Esophagus squamous epithelium (tissue), 5 donors: ENCODE measurements at regions not wholly inside any gene's neighbourhood (a gene's known extent, or its start where the extent isn't known, plus 50 kb on each side); places are given as distances from the start of the nearest gene placed in this dataset.
"Not testable (repeated sequence)": the region's sequence is repeated elsewhere in the genome, so short reads cannot be mapped to it uniquely, and the experiment has no call there.

Source experiments
- DNase-seq: peaks from one replicate; lab custom pipeline; 2025; lab: John Stamatoyannopoulos, UW
- H3K27ac ChIP-seq, 4 donors: fragments of 200-600 bp; sonication (generic); one replicate each; pipeline ENCODE4 v1.5.1; 2016 to 2019; ENCODE audit warnings: mild to moderate bottlenecking in 1 of 4
- H3K27me3 ChIP-seq, 4 donors: fragments of 200-600 bp; sonication (generic); 1 replicate in 3 of 4; 2 replicates in 1 of 4; pipeline versions ENCODE4 v1.5.1 to v1.6.0; 2017 to 2021; ENCODE audit warnings: antibody characterized with exemption in 1 of 4
- H3K36me3 ChIP-seq, 3 donors: fragments of 200-600 bp; sonication (generic); one replicate each; pipeline ENCODE4 v1.5.1; 2016 to 2019
- H3K4me1 ChIP-seq, 3 donors: fragments of 200-600 bp; sonication (generic); one replicate each; pipeline ENCODE4 v1.5.1; 2017 to 2019
- H3K4me3 ChIP-seq, 4 donors: fragments of 200-600 bp; sonication (generic); 1 replicate in 3 of 4; 2 replicates in 1 of 4; pipeline ENCODE4 v1.5.1; 2016 to 2019; ENCODE audit warnings: mild to moderate bottlenecking in 2 of 4, moderate library complexity in 1 of 4
- H3K9me3 ChIP-seq, 3 donors: fragments of 200-600 bp; sonication (generic); one replicate each; pipeline ENCODE4 v1.5.1; 2016 to 2019
- POLR2A ChIP-seq, 4 donors: fragments of 450-650 bp; IDR thresholded peaks; one replicate each; pipeline ENCODE4 v1.6.1; 2017; ENCODE audit warnings: antibody characterized with exemption in 4 of 4, mild to moderate bottlenecking in 4 of 4, moderate library complexity in 3 of 4
- WGBS, 2 donors: methylation state at CpG; one replicate each; pipeline ENCODE4 v1.1.5; 2018; 5-methylcytosine and 5-hydroxymethylcytosine counted together
- intact Hi-C: fragments of 100-400 bp; cut with DNase I; formaldehyde crosslinking; loops from one replicate; pipeline ENCODE4 v1.15.0; 2022
- TF ChIP-seq, protein P1 (sequence below), 6 experiments: fragments of 450-650 bp in 4 of 6; fragments of 200-600 bp in 2 of 6; sonication (generic) in 2 of 6; IDR thresholded peaks; one replicate each; pipeline ENCODE4 v1.5.1; 2016 to 2019; ENCODE audit warnings: antibody characterized with exemption in 6 of 6, mild to moderate bottlenecking in 4 of 6, moderate library complexity in 4 of 6
- donor health status: DM: yes; HTN: yes; CAD: no.

DNA sequence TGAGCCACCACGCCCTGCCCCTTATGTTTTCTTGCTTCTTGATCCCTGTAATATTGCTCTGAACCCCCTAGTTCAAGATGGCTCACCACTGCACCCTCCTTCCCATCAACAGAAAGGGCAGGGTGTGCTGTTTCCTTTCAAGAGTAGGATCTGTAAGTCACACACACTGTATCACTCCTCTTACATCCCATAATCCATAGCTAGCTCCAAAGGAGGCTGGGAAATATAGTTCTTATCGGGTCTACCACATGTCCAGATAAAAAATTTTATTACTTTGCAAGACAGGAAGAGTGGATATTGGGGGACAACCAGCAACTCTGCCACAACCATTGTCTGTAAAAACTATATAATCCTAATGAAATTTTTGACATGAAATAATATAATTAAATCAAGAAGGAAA lies 79.6 kb downstream of the C9orf50 start:
- TF ChIP-seq POLR2A (IDR thresholded peaks at IDR 0.05) = no peak
- TF ChIP-seq, protein P1, sequence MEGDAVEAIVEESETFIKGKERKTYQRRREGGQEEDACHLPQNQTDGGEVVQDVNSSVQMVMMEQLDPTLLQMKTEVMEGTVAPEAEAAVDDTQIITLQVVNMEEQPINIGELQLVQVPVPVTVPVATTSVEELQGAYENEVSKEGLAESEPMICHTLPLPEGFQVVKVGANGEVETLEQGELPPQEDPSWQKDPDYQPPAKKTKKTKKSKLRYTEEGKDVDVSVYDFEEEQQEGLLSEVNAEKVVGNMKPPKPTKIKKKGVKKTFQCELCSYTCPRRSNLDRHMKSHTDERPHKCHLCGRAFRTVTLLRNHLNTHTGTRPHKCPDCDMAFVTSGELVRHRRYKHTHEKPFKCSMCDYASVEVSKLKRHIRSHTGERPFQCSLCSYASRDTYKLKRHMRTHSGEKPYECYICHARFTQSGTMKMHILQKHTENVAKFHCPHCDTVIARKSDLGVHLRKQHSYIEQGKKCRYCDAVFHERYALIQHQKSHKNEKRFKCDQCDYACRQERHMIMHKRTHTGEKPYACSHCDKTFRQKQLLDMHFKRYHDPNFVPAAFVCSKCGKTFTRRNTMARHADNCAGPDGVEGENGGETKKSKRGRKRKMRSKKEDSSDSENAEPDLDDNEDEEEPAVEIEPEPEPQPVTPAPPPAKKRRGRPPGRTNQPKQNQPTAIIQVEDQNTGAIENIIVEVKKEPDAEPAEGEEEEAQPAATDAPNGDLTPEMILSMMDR (IDR thresholded peaks at IDR 0.05) = no peak
- 78 to 79% methylated on average over 2 of the region's 2 CpGs for WGBS, 2 donors
- no peaks in the 10 kb centered on the region for H3K27me3 ChIP-seq
- no peak overlapping the region for H3K4me3 ChIP-seq
- intact Hi-C loops = no loop called here
- no peaks in the 10 kb centered on the region for H3K36me3 ChIP-seq
- peaks cover 0 to 5% (median 0%) of the 10 kb centered on the region in 3 donors for H3K9me3 ChIP-seq
- DNase-seq = no peak
- H3K4me1 ChIP-seq = no peaks in the 10 kb centered on the region
- H3K27ac ChIP-seq = no peak overlapping the region

DNA sequence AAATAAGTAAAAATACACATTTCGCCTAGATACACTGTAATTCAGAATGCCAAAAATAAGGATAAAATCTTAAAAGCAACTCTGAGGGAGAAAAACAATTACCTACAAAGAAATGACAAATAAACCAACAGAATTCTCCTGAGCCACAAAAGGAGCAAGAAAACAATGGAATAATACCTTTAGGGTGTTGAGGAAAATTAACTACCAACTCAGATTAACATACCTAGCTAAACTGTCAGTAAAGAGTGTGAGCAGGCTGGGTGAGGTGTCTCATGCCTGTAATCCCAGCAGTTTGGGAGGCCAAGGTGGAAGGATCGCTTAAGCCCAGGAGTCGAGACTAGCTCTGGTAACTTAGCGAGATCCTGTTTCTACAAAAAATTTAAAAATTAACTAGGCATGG lies 81.5 kb downstream of the C9orf50 start:
- no peak for DNase-seq
- no peaks in the 10 kb centered on the region for H3K27me3 ChIP-seq
- H3K4me3 ChIP-seq = no peak overlapping the region
- no peaks in the 10 kb centered on the region for H3K4me1 ChIP-seq
- WGBS, 2 donors = 89 to 97% methylated on average over 4 of the region's 4 CpGs
- H3K27ac ChIP-seq = no peak overlapping the region
- intact Hi-C loops = no loop called here
- no peaks in the 10 kb centered on the region for H3K36me3 ChIP-seq
- no peak for TF ChIP-seq POLR2A (IDR thresholded peaks at IDR 0.05)
- TF ChIP-seq, protein P1 (IDR thresholded peaks at IDR 0.05) = no peak
- peaks cover 0 to 5% (median 0%) of the 10 kb centered on the region in 3 donors for H3K9me3 ChIP-seq

DNA sequence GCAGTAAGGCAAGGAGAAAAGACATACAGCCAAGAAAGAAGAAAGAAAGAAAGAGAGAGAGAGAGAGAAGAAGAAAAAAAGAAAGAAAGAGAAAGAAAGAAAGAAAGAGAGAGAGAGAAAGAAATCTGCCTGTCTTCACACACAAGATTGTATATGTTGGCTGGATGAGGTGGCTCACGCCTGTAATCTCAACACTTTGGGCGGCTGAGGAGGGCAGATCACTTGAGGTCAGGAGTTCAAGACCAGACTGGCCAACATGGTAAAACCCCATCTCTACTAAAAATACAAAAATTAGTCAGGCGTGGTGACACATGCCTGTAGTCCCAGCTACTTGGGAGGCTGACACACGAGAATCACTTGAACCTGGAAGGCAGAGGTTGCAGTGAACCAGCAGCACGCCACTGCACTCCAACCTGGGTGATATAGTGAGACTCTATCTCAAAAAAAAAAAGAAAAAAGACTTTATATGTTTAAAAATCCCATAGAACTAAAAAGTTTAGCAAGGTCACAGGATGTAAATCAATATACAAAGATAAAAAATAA lies 89.0 kb downstream of the C9orf50 start:
- H3K36me3 ChIP-seq, DNase-seq, H3K27ac ChIP-seq, H3K9me3 ChIP-seq, H3K4me1 ChIP-seq, intact Hi-C loops, H3K27me3 ChIP-seq, H3K4me3 ChIP-seq: not testable (repeated sequence)
- WGBS, 2 donors = 69 to 73% methylated on average over 5 of the region's 5 CpGs

DNA sequence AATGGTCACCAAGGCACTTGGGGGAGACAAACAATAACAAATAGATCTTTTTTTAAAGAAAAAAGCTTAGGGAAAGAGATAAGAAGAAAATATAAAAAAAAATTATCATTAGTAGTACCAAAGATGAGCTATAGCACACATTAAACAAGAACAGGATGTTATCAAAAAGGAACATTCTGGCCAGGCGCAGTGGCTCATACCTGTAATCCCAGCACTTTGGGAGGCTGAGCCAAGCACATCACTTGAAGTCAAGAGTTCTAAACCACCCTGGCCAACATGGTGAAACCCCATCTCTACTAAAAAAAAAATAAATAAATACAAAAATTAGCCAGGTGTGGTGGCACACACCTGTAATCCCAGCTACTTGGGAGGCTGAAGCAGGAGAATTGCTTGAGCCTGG lies 92.9 kb downstream of the C9orf50 start:
- H3K9me3 ChIP-seq, H3K27ac ChIP-seq, H3K4me3 ChIP-seq, intact Hi-C loops, H3K27me3 ChIP-seq, DNase-seq, H3K4me1 ChIP-seq, H3K36me3 ChIP-seq: not testable (repeated sequence)
- 93 to 95% methylated on average over 1 of the region's 1 CpG for WGBS, 2 donors

DNA sequence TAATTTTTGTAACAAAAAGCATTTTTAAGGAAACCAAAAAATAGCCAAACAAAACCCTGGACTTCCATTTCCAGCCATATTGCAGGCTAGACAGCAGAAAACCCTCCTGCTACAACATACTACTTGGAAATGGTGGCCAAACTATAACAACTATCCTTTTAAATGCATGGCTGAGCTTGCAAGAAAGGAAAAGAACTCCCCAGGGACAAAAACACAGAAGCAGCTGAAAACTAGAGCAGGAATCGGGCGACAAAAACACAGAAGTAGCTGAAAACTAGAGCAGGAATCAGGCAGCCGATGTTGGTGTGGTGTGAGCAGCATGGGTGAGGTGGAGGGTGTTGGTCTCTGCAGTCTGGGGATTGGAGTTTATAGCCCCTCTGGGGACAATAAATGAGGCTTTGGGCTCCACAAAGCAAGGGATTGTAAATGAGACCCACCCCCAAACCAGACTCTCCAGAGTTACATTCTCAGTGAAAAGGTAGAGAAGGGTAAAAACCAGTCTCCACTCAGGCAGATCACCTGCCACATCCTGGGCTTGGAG lies 95.2 kb downstream of the C9orf50 start:
- Histone ChIP-seq H3K4me3 (no peak overlapping the region), H3K36me3 (no peaks in the 10 kb centered on the region), H3K27me3 (no peaks in the 10 kb centered on the region), H3K27ac (no peak overlapping the region), H3K4me1 (no peaks in the 10 kb centered on the region), H3K9me3 (no peaks in the 10 kb centered on the region)
- intact Hi-C loops = no loop called here
- WGBS, 2 donors = 91 to 95% methylated on average over 3 of the region's 3 CpGs
- DNase-seq = no peak
- no peak for TF ChIP-seq POLR2A (IDR thresholded peaks at IDR 0.05)
- TF ChIP-seq, protein P1 (IDR thresholded peaks at IDR 0.05) = no peak

DNA sequence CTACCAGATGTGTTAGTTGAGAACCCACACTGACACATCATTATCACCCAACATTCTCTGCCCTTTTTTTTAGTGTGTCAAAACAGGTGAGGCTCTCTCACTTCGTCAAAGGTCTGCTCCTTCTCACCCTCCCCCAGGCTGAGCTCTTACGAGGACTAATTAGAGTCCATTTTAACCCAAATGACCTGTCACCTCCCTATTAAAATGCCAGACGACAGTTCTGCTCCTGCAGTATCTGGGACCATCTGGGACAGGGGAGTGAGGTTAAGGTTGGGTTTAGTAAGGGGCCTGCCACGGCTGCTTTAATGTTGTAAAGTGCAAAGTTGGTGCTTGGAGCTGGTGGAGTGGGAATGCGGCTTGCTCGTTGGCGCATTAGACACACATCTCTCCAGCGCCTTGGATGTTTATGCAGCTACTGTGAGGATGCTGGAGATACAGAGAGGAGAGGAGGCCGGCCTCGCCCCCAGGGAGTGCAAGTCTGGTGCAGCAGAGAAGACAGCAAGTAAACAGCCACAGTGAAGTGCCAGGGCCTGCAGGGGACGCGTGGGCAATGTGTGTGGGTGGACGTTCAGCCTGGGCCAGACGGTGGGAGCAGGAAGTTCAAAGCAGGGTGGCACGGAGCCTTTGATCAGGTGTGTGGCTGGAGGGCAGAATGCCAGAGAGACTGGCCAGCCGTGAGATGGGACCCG lies 96.2 kb downstream of the C9orf50 start:
- intact Hi-C loops = no loop called here
- DNase-seq = no peak
- H3K4me1 ChIP-seq = no peaks in the 10 kb centered on the region
- no peaks in the 10 kb centered on the region for H3K9me3 ChIP-seq
- H3K27ac ChIP-seq = no peak overlapping the region
- no peak for TF ChIP-seq POLR2A (IDR thresholded peaks at IDR 0.05)
- TF ChIP-seq, protein P1 (IDR thresholded peaks at IDR 0.05) = no peak
- 59% methylated on average over 15 to 16 of the region's 17 CpGs for WGBS, 2 donors
- no peak overlapping the region for H3K4me3 ChIP-seq
- H3K36me3 ChIP-seq = no peaks in the 10 kb centered on the region
- no peaks in the 10 kb centered on the region for H3K27me3 ChIP-seq
